Muscle of leg (tissue), 3 donors: ENCODE measurements at regions not wholly inside any gene's neighbourhood (a gene's known extent, or its start where the extent isn't known, plus 50 kb on each side); places are given as distances from the start of the nearest gene placed in this dataset.

Experiments used
- DNase-seq: peaks from one replicate; pipeline ENCODE4 v3.0.0; 2013
- H3K27ac ChIP-seq: one replicate; pipeline ENCODE4 v1.5.1; 2013; ENCODE audit warnings: mild to moderate bottlenecking, low read length, control low read depth
- H3K27me3 ChIP-seq: one replicate; pipeline ENCODE4 v1.6.1; 2013; ENCODE audit warnings: low read length; ENCODE audit not compliant: control insufficient read depth, insufficient read depth
- H3K36me3 ChIP-seq: one replicate; pipeline ENCODE4 v1.6.1; 2013; ENCODE audit warnings: low read length; ENCODE audit not compliant: control insufficient read depth, insufficient read depth
- H3K4me1 ChIP-seq: one replicate; pipeline ENCODE4 v1.6.1; 2013; ENCODE audit warnings: low read length; ENCODE audit not compliant: control insufficient read depth, insufficient read depth
- H3K4me3 ChIP-seq: one replicate; pipeline ENCODE4 v1.5.1; 2013; ENCODE audit warnings: low read length, control low read depth
- H3K9me3 ChIP-seq: replicated peaks from 2 replicates; pipeline ENCODE4 v1.6.1; 2013; ENCODE audit warnings: low read depth, low read length; ENCODE audit not compliant: control insufficient read depth
- WGBS: methylation state at CpG from one replicate; pipeline ENCODE4 v1.1.5; 2013; ENCODE audit warnings: missing lambda C conversion rate; ENCODE audit not compliant: insufficient coverage; 5-methylcytosine and 5-hydroxymethylcytosine counted together

DNA sequence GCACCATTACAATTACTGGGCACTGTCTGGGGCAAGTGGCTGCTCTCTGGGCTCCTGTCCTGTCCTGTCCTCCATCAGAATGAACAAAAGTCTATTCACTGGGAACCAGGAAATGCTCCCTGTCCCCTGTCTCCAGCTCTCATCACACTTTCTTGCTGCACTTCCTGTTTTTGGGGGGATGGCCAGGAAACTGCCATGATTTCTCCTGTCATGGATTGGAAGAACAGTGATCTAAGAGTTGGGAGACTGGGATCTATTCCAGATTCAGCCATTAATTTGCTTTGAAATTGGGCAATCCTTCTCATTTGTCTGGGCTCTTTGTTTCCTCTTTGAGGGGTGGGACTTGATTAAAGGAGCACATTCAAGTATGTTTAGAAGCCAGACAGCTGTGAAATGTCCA, 61.4 kb upstream of the KIRREL3 start:
- Histone ChIP-seq H3K27me3 (peaks cover 3% of the 10 kb centered on the region), H3K27ac (no peak overlapping the region), H3K4me1 (no peaks in the 10 kb centered on the region), H3K9me3 (no peaks in the 10 kb centered on the region), H3K4me3 (no peak overlapping the region), H3K36me3 (no peaks in the 10 kb centered on the region)
- DNase-seq: no peak

DNA sequence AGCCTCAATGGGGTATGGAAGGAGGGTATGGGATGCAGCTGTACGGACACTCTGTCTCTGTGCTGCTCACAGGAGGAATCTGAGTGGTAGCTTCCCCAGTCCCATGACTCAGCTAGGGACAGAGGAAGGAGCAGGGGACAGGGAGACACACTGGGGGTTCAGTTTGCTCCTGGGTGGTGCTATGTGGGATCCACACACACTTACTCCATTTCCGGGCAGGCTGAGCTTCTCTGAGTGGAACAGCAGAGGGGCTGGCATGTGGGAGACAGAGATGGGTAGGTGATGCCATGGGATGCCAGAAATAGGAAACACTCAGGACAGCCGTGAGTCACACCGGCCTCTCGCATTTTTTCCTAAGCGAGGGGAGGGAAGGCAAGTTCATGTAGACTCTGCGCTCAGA, 59.2 kb upstream of the KIRREL3 start:
- no CpG with 5 or more reads among the region's 7 CpGs for WGBS
- H3K4me1 ChIP-seq: no peaks in the 10 kb centered on the region

DNA sequence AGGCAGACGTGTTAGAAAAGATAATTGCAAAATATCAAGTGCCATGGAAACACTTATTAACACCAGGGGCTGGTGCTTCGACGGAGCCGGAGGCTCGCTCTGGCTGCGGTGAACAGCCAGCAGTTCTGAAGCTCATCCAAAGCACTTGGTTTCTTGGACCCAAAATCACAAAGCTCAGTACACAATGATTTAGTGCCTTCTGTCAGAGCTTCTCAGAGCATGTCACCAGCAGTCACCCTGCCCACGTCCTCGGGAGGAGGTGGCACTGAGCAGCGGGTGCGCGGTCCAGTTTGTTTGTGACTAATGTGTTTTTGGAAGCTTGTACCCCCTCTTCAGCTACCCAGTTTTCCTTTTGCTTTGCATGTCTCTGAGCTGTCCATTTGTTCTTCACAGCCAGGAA, 58.7 kb upstream of the KIRREL3 start:
- Histone ChIP-seq H3K36me3 (no peaks in the 10 kb centered on the region), H3K4me3 (no peak overlapping the region), H3K27me3 (peaks cover 2% of the 10 kb centered on the region), H3K27ac (no peak overlapping the region), H3K4me1 (no peaks in the 10 kb centered on the region), H3K9me3 (no peaks in the 10 kb centered on the region)
- WGBS: 77% methylated on average over 5 of the region's 11 CpGs
- DNase-seq: no peak

More for the DNA sequence above, 59.2 kb upstream of the KIRREL3 start:
- no peaks in the 10 kb centered on the region for H3K36me3 ChIP-seq
- H3K4me3 ChIP-seq: no peak overlapping the region
- no peak overlapping the region for H3K27ac ChIP-seq
- H3K27me3 ChIP-seq: peaks cover 2% of the 10 kb centered on the region
- peak; percentile 16 for DNase-seq
- no peaks in the 10 kb centered on the region for H3K9me3 ChIP-seq

DNA sequence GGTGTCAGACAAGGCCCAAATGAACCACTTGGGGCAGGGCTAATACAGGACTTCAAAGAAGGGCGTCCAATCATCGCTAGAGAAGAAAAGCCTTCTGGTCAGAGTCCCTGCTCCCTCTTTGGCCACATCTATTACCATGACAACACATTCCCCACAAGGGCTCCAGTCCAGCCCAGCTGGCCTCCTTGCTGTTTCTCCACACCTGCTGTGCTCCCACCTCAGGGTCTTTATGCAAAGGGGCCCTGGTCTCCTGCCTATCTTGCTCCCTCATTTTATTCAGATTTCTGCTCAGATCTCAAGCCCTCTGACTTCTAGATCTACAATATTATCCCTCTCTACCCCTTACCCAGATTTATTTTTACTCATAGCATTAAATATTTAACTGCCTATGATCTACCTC, 58.0 kb upstream of the KIRREL3 start:
- Histone ChIP-seq H3K27me3 (peaks cover 2% of the 10 kb centered on the region), H3K27ac (no peak overlapping the region), H3K36me3 (no peaks in the 10 kb centered on the region), H3K4me3 (no peak overlapping the region), H3K9me3 (no peaks in the 10 kb centered on the region), H3K4me1 (no peaks in the 10 kb centered on the region)
- WGBS: 80% methylated on average over 1 of the region's 2 CpGs
- DNase-seq: peak; percentile 18

DNA sequence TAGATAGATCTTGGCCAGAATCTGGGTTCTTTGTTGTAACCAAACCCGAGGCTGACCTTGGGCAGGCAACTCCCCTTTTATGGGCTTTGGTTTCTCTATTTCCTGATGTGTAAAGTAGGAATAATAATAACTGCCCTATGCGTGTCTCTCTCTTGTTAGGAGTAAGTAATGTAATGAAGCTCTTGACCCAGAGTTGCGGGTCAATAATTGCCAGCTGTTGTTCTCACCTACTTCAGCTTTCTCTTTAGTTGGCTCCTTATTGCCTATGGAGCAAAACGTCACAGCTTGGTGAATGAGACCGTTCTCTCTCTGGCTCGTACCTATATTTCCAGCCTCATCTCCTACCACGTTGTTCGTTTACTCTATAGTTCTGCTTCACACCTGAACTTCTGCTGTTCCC, 56.6 kb upstream of the KIRREL3 start:
- Histone ChIP-seq H3K4me1 (no peaks in the 10 kb centered on the region), H3K4me3 (no peak overlapping the region), H3K27me3 (peaks cover 2% of the 10 kb centered on the region), H3K27ac (no peak overlapping the region), H3K9me3 (no peaks in the 10 kb centered on the region), H3K36me3 (no peaks in the 10 kb centered on the region)
- no peak for DNase-seq
- 86% methylated on average over 5 of the region's 8 CpGs for WGBS

DNA sequence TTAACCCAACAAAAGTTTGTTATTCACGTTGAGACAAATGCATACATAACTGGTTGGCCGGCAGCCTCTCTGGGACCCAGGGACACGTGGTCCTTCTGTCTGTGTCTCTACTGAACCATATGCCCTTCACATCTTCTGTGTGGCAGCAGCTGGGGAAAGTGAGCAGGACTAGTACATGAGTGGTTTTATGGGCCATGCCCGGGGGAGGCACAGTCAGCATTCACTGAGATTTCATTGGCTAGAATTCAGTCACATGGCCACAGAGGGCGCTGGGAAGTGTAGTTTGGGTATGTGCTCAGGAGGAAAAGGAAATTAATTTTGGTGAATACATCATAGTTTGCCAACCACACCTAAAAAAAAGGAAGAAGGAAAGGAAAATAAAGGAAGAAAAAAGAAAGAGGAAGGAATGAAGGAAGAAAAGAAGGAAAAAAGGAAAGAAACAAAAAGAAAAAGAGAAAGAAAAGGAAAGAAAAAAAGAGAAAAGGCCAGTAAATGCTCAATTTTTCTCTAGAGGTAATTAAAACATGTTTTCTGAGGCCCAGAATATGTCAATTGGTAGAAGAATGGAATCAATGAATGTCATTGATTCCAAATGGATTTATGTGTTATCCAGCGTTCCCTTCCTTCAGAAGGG, 55.9 kb upstream of the KIRREL3 start:
- H3K9me3 ChIP-seq: no peaks in the 10 kb centered on the region
- H3K4me1 ChIP-seq: no peaks in the 10 kb centered on the region
- WGBS: 79% methylated on average over 3 of the region's 6 CpGs
- no peak overlapping the region for H3K4me3 ChIP-seq
- no peak overlapping the region for H3K27ac ChIP-seq
- DNase-seq: no peak
- peaks cover 2% of the 10 kb centered on the region for H3K27me3 ChIP-seq
- no peaks in the 10 kb centered on the region for H3K36me3 ChIP-seq

DNA sequence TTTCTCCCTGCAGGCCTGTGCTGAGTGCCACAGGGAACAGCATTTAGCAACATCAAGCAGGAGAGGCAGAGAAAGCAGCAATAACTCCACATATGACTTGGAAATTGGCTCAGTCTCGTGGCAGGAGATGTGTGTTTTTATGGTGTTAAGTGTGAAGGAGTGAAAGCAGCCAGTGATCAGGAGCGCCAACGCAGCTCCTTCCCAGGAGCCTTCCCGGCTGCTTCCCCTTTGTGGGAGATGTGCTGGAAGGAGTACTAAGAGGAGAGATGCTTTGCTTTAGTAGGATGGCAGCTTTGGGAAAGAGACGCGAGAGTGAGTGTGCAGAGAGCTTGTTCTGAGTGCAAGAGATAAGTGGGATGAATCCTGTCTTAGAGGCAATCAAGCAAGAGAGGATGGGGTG, 54.7 kb upstream of the KIRREL3 start:
- Histone ChIP-seq H3K4me3 (no peak overlapping the region), H3K9me3 (no peaks in the 10 kb centered on the region), H3K27me3 (no peaks in the 10 kb centered on the region), H3K36me3 (no peaks in the 10 kb centered on the region), H3K4me1 (no peaks in the 10 kb centered on the region), H3K27ac (no peak overlapping the region)
- DNase-seq: peak; percentile 51
- 21% methylated on average over 6 of the region's 6 CpGs for WGBS

DNA sequence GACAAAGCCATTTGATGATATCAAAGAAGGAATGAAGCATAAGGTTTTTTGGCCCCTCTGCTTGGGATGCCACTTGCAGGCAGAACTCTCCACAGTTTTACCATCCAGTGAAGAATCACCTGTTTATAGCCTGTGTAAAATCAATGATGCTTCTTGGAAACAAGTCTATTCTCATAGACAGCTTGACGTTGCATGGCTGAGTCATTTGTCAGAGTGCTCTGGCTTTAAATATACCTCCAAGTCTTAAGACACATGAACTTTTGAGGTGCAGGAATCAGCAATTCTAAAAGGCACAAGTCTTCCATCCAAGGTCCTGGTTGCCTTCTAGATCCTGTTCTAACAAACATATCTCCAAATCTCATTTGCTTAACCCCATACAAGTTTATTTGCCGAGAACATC, 53.6 kb upstream of the KIRREL3 start:
- no peak overlapping the region for H3K27ac ChIP-seq
- DNase-seq: no peak
- H3K4me3 ChIP-seq: no peak overlapping the region
- H3K27me3 ChIP-seq: no peaks in the 10 kb centered on the region
- no peaks in the 10 kb centered on the region for H3K36me3 ChIP-seq
- H3K9me3 ChIP-seq: no peaks in the 10 kb centered on the region
- WGBS: 100% methylated on average over 1 of the region's 2 CpGs
- H3K4me1 ChIP-seq: no peaks in the 10 kb centered on the region

DNA sequence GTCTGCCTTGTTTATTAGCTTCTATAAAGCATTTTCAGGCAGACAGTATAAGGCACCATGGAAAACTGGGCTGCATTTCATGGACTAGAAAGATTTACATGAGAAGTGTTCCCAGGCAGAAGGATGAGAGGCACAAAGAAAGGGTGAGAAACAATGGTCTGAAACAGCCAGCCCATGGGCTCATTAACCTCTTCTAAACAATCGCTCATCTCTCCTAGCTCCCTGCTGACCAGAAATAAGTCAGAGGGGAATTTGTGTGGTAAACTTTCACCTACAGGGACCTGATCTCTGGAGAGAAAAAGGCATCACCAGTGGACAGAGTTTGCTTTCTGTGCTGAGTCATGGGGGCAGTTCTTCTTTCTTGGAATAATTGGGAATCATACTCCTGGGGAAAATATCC, 51.8 kb upstream of the KIRREL3 start:
- Histone ChIP-seq H3K9me3 (no peaks in the 10 kb centered on the region), H3K4me1 (no peaks in the 10 kb centered on the region), H3K4me3 (no peak overlapping the region), H3K36me3 (no peaks in the 10 kb centered on the region), H3K27ac (no peak overlapping the region), H3K27me3 (no peaks in the 10 kb centered on the region)
- WGBS: no CpG with 5 or more reads among the region's 1 CpG
- no peak for DNase-seq
